Motor neuron (in vitro differentiated cells): ENCODE measurements at regions not wholly inside any gene's neighbourhood (a gene's known extent, or its start where the extent isn't known, plus 50 kb on each side); places are given as distances from the start of the nearest gene placed in this dataset.

Experiments used
- ATAC-seq, 8 experiments: fragments of 200-7000 bp; cut with Tn5 transposase; replicated peaks in 6 of 8; 2 replicates each; pipeline ENCODE4 v1.8.0; 2021; ENCODE audit warnings: mild to moderate bottlenecking in 8 of 8, moderate library complexity in 8 of 8
- H3K27ac ChIP-seq, 2 donors: fragments of 250-450 bp; sonication (Bioruptor Pico); 2 replicates each; pipeline ENCODE4 v1.9.0; 2021; ENCODE audit warnings: antibody characterized with exemption in 2 of 2, mild to moderate bottlenecking in 2 of 2, moderate library complexity in 1 of 2
- H3K4me1 ChIP-seq, 2 donors: fragments of 250-450 bp; sonication (Bioruptor Pico); replicated peaks in 1 of 2; 2 replicates each; pipeline ENCODE4 v1.6.1; 2021; ENCODE audit warnings: antibody characterized with exemption in 2 of 2, mild to moderate bottlenecking in 2 of 2, moderate library complexity in 1 of 2
- H3K4me3 ChIP-seq, 5 donors: fragments of 250-450 bp; sonication (Bioruptor Pico); 2 replicates each; pipeline ENCODE4 v1.9.0; 2021; ENCODE audit warnings: antibody characterized with exemption in 5 of 5, mild to moderate bottlenecking in 5 of 5, moderate library complexity in 4 of 5
- WGBS, 10 experiments: fragments of 450-650 bp; shearing (Covaris generic); methylation state at CpG; one replicate each; pipeline ENCODE4 v1.0.0; 2022; 5-methylcytosine and 5-hydroxymethylcytosine counted together
- in situ Hi-C, 9 experiments: fragments of 400-800 bp; cut with MboI; loops; one replicate each; pipeline ENCODE4 v1.15.0; 2021; ENCODE audit warnings: low sequenced_read_pairs in 9 of 9, low pct_unique_long_range_greater_than_20kb in 2 of 9; ENCODE audit not compliant: unreplicated experiment in 9 of 9

DNA sequence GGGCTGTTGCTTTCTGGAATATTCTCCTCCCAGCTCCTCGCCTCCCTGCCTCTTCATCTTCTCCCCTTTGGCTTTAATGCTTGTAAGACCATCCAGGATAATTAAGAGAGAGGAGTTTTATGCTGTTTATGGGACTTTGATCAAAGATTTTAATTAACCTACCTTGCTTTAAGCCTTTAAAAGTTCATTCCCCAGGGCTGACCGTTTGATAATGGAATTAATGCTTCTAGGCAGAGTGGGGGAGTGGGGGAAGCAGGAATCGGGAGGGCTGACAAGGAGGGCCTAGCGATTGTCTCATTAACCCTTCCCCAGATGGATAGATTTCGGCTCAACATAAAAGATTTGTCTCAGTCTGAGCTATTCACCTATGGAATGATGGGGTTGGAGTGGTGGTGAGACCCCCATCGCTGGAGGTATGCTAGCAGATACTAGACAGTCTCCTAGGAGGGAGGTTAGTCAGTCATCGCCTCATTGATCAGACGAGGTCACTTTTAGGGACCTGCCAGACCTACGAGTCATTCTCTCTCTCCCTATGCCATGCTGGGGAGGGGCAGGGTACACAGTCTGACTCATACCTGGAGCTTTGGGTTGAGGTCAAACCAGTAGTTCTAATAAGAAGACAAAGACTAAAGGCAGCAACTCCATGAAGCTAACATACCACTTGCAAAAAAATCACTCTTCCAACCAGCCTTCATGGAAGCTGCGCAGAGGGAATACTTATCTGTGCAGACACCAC is 236.6 kb upstream of the NLRP1 start:
- in situ Hi-C loops: no loop called here
- WGBS, 10 experiments: 0 to 93% (median 76%) methylated on average over 2 to 6 of the region's 10 CpGs; no CpG with 5 or more reads in 2 of the 10 experiments
- Histone ChIP-seq H3K27ac (no peak overlapping the region), H3K4me3 (no peak overlapping the region), H3K4me1 (peaks cover 12 to 19% of the 10 kb centered on the region in 2 donors)
- peak in 1 of 8 experiments; percentile 19 for ATAC-seq

DNA sequence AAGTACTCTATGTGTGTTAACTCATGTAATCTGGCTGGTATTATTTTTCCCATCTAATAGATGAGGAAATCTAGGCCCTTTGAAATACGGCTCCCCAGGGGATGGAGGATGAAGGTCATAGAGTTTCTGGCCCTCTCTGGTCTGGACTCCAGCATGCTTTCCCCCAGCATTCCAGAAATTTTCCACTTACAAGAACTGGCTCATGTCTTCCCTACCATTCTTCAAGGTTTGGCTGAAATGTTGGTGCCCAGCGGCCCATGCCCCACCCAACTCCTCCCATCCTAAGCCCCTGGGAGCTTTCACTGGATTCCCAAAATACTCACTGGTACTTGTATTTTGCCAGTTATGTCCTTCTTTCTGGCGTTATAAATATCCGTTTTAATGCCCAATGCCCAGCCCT is 237.5 kb upstream of the NLRP1 start:
- Histone ChIP-seq H3K4me3 (no peak overlapping the region), H3K4me1 (peaks cover 12 to 17% of the 10 kb centered on the region in 2 donors), H3K27ac (no peak overlapping the region)
- in situ Hi-C loops: no loop called here
- 0 to 86% (median 59%) methylated on average over 1 to 4 of the region's 4 CpGs; no CpG with 5 or more reads in 4 of the 10 experiments for WGBS, 10 experiments
- ATAC-seq: no peak

DNA sequence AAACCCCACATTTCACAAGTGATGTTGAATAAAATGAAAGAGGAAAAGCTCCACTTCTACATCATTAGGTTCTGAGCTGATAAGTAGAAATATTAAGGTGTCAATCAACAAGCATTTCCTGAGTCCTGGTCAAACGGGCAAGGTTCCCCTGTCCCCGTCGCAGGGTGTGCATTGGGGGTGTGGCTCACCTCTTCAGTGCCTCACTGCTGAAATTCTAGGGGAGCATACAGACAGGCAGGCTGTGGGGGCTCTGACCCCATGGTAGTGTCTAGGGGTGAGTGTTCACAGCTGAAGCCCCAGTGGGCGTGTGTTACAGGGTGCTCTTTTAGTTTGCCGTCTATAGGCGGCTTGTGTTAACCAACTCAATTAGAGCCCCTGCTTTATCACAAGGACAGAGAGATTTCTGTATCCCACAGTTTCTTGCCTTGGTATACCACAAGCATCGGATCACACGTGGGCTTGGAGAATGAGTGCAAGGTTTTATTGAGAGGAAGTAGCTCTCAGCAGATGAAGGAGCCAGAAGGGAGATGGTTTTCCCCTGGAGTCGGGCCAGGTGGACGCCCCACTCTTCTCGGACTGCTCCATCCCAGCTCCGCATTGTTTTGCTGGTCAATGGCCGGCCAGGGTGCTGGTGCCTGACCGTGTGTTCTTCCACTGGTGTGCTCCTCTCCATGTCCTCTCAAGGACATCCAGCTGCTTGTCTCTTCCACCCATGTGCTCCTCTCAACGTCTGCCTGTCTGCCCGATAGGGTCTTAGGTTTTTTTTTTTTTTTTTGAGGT is 238.2 kb upstream of the NLRP1 start:
- no peak for ATAC-seq
- no peak overlapping the region for H3K4me3 ChIP-seq
- 18 to 92% (median 75%) methylated on average over 1 to 10 of the region's 16 CpGs; no CpG with 5 or more reads in 2 of the 10 experiments for WGBS, 10 experiments
- peaks cover 9 to 13% of the 10 kb centered on the region in 2 donors for H3K4me1 ChIP-seq
- in situ Hi-C loops: no loop called here
- H3K27ac ChIP-seq: no peak overlapping the region

DNA sequence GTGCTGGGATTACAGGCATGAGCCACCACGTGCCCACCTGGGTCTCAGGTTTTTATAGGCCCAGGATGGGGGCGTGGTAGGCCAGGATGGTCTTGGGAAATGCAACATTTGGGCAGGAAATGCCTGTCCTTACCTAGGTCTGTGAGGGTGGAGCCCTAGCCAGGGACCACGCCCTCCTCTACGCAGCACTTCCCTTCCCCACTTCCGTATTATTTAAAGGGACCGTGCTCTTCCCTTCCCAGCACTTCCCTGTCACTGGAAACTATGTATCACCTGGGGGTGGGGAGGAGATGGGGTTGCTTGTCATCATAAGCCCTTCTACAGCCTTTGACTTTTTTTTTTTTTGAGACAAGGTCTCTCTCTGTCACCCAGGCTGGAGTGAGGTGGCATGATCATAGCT is 238.9 kb upstream of the NLRP1 start:
- Histone ChIP-seq H3K4me3 (no peak overlapping the region), H3K4me1 (peaks cover 9 to 13% of the 10 kb centered on the region in 2 donors), H3K27ac (no peak overlapping the region)
- 0 to 80% (median 59%) methylated on average over 1 to 5 of the region's 6 CpGs; no CpG with 5 or more reads in 6 of the 10 experiments for WGBS, 10 experiments
- no peak for ATAC-seq
- in situ Hi-C loops: no loop called here

DNA sequence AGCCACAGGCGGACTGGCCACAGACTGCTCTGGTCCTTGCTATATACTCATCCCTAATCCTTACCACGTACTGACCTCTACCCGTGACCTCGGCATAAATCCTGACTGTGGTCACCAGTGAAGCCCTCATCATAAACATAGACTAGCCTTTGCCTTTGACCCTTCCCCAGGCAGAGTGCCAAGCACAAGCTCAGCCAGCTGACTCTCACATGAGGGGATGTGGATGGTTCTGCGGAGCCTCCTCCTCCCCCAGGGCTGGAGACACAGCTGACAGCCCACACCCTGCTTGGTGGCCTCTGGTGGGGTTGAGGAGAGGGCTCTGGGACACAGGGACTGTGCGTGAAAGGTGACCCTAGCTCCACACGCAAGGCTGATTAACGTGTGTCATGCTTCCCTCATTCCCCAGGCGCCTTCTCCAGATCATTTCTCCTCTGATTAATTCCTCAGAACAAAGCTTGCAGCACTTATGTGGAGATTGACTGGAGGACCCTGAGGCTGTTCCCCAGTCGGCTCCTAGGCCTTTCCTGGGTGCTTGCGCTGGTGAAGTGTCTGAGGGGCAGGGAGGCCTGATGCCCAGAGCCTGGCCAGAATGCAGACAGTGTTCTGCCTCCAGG is 241.5 kb upstream of the NLRP1 start:
- WGBS, 10 experiments: 45 to 100% (median 67%) methylated on average over 1 to 10 of the region's 11 CpGs; no CpG with 5 or more reads in 4 of the 10 experiments
- no peak overlapping the region for H3K4me3 ChIP-seq
- in situ Hi-C loops: no loop called here
- H3K27ac ChIP-seq: peak overlapping the region; percentile 39 to 73
- ATAC-seq: peak in 5 of 8 experiments; percentile 74 to 96 (median 94)
- peaks cover 9 to 13% of the 10 kb centered on the region in 2 donors for H3K4me1 ChIP-seq

DNA sequence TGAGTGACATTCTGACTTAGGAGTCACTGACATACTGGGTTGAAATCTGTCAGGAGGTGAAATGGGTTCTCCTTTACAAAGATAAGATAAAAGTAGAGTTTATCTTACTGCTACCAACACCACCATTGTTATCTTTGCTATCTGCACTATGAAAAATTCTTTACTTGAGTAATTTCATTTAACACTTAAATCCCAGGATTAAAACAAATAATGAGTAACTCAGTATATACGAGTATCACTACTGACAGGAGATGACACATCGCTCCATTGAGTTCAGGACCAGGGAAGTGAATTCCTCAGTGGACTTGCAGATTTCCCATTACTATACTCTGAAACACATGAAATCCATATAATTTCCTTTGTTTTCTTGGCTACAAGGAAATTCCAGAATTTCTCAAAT is 242.1 kb upstream of the NLRP1 start:
- no peak overlapping the region for H3K4me3 ChIP-seq
- H3K4me1 ChIP-seq: peaks cover 9 to 13% of the 10 kb centered on the region in 2 donors
- ATAC-seq: no peak
- H3K27ac ChIP-seq: peak overlapping the region; percentile 39 to 73
- in situ Hi-C loops: no loop called here
- WGBS, 10 experiments: 8 to 100% (median 89%) methylated on average over 1 to 2 of the region's 2 CpGs

DNA sequence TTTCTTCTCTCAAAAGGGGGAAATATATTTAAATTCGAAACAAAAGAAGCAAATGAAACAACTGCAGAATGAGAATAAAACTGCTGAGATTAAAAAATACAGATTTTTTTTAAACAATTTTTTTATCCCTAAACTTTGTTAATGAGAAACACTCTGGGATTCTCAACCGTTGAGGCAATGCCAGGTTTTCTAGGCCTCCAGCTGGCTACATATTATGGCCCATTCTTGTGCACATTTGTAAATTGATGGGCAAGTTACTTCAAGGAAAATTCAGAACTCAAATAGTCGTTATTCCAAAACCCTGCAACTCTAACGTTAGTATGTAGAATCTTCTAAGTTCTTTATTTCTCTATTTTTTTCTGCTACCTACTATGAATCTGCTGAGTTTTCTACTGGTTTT is 239.3 kb upstream of the WSCD1 start:
- Histone ChIP-seq H3K4me1 (peaks cover 7% of the 10 kb centered on the region in 2 donors), H3K4me3 (no peak overlapping the region)

DNA sequence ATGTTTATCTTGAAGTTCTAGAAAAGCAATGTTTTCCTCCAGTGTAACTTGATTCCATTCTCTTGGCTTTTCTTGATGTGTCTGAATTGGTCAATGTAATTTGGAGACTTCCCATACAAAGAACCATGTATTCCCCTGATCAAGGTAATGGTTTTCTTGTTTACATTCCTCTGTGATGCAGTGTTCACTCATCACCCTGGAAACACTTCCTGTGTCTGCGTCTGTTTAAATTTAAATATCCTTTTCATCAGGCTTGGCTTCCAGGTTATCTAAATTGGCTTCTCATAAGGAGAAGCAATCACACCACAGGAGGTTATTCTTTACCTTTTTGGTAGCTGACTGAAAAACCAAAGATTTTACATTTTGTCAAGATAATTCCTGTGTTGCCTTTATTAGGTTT is 237.3 kb upstream of the WSCD1 start:
- Histone ChIP-seq H3K27ac (no peak overlapping the region), H3K4me1 (peaks cover 4% of the 10 kb centered on the region in 2 donors), H3K4me3 (no peak overlapping the region)
- in situ Hi-C loops: no loop called here
- WGBS, 10 experiments: 0 to 40% (median 14%) methylated on average over 1 of the region's 1 CpG; no CpG with 5 or more reads in 3 of the 10 experiments
- ATAC-seq: peak in 1 of 8 experiments; percentile 42

More for the DNA sequence above, 239.3 kb upstream of the WSCD1 start:
- in situ Hi-C loops: no loop called here
- WGBS, 10 experiments: 0 to 72% (median 35%) methylated on average over 3 to 4 of the region's 4 CpGs
- ATAC-seq: no peak
- no peak overlapping the region for H3K27ac ChIP-seq

DNA sequence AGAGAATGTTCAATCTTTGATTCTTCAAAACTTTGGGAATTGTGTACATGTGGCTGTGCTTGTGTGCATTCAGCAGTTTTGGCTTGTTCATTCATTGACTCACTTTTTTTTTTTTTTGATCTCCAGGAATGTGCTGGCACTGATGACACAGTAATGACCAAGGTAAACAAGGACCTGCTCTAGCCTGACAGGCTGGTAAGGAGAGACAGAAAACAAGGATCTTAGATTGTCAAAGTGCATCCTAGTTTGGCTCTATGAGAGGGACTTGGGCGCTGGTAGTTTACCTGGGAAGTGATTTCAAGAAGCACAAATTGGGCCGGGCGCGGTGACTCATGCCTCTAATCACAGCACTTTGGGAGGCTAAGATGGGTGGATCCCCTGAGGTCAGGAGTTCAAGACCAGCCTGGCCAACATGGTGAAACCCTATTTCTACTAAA is 233.1 kb upstream of the WSCD1 start:
- Histone ChIP-seq H3K4me3 (no peak overlapping the region), H3K4me1 (peaks cover 4 to 10% of the 10 kb centered on the region in 2 donors), H3K27ac (no peak overlapping the region)
- WGBS, 10 experiments: 50 to 100% (median 86%) methylated on average over 1 to 4 of the region's 4 CpGs; no CpG with 5 or more reads in 6 of the 10 experiments
- in situ Hi-C loops: no loop called here
- ATAC-seq: peak in 1 of 8 experiments; percentile 39

DNA sequence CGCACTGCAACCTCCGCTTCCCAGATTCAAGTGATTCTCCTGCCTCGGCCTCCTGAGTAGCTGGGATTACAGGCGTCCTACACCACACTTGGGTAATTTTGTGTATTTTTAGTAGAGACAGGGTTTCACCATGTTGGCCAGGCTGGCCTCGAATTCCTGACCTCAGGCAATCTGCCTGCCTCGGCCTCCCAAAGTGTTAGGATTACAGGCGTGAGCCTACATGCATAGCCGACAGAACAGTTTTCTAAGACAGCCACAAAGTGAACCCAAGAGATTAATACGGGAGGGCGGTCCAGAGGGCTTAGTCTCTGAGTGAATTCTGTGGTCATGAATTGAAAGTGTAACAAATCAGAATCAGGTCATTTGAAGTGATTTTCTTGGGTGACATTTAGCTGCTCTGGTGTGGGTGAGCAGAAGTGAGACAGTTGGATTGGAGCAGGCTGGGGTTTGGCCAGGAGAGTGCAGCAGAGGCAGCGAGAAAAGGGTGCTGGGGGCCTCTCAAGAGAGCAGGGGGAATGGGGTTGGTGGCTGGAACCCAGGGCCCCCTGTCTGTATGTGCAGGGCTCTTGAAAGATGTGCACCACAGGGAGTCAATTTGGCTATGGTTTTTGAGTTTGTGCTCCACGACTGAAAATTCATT is 231.4 kb upstream of the WSCD1 start:
- Histone ChIP-seq H3K4me1 (peaks cover 0 to 6% of the 10 kb centered on the region in 2 donors), H3K4me3 (no peak overlapping the region), H3K27ac (no peak overlapping the region)
- in situ Hi-C loops: no loop called here
- ATAC-seq: peak in 5 of 8 experiments; percentile 46 to 83 (median 78)
- WGBS, 10 experiments: 50 to 90% (median 72%) methylated on average over 1 to 9 of the region's 12 CpGs; no CpG with 5 or more reads in 1 of the 10 experiments

DNA sequence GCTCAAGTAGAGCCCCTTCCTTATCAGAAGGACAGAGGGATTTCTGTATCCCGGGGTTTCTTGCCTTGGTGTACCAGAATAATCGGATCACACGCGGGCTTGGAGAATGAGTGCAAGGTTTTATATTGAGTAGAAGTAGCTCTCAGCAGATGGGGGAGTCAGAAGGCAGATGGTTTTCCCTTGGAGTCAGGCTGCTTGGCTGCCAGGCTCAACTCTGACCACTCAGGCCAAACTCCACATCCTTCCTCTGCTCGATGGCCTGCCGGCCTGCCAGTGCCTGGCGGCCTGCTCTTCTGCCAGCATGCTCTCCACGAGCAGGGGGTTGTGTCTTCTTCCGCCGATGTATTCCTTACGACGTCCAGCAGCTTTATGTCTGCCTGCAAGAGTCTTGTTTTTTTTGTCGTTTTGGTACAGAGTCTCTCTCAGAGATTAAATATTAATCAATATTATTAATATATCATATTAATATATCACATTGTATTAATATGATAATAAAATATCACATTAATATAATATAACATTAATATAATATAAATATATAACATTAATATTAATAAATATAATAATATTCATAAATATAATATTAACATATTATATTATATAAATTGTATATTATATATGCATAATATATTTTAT is 229.2 kb upstream of the WSCD1 start:
- in situ Hi-C loops: no loop called here
- 60 to 100% (median 92%) methylated on average over 1 to 7 of the region's 13 CpGs; no CpG with 5 or more reads in 3 of the 10 experiments for WGBS, 10 experiments
- no peak overlapping the region for H3K4me3 ChIP-seq
- ATAC-seq: no peak
- H3K27ac ChIP-seq: no peak overlapping the region
- peaks cover 0 to 6% of the 10 kb centered on the region in 2 donors for H3K4me1 ChIP-seq

DNA sequence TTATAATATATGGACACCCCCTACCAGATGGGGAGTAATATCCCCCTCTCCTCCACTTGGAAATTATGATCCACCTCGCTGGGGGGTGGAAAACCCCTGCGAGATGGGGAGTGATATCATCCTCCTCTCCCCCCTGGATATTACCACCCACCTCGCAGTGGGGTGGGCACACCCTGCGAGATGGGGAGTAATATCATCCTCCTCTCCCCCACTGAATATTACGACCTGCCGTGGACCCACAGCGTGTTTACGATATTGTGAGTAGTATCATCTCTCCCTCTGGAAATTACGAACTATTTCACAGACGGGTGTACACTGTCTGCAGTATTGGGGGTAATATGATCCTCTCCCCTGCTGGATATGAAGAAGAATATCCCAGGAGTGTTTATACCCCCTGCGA is 228.3 kb upstream of the WSCD1 start:
- in situ Hi-C loops: no loop called here
- H3K4me3 ChIP-seq: no peak overlapping the region
- H3K27ac ChIP-seq: no peak overlapping the region
- WGBS, 10 experiments: 49 to 100% (median 90%) methylated on average over 1 to 6 of the region's 11 CpGs; no CpG with 5 or more reads in 2 of the 10 experiments
- H3K4me1 ChIP-seq: peaks cover 0 to 6% of the 10 kb centered on the region in 2 donors
- ATAC-seq: no peak
